ENCODE measurements at regions not wholly inside any gene's neighbourhood (a gene's known extent, or its start where the extent isn't known, plus 50 kb on each side); places are given as distances from the start of the nearest gene placed in this dataset.
A peak's percentile ranks its signal among the peaks of the same experiment; 100 is the strongest.
"Not testable (repeated sequence)": the region's sequence is repeated elsewhere in the genome, so short reads cannot be mapped to it uniquely, and the experiment has no call there.

DNA sequence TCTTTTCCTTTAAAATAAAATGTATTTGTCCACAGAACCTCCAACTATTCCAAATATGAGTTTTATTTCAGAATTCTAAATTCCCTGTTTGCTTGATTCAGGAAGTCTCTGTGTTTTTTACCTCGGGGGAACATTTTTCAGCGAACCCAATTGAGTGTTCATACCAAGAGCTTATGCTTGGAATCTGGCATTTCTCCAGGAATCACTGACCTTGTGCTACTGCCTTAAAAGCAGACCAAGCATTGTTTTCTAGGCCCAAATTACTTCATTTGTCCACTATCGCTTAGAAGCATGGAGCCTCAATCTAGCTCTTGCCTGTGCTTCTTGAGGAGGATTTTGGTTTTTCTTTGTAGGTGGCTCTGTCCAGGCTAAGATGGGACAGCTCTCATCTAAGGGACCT, 59.4 kb downstream of the EBLN1 start:
- no peak for DNase-seq

DNA sequence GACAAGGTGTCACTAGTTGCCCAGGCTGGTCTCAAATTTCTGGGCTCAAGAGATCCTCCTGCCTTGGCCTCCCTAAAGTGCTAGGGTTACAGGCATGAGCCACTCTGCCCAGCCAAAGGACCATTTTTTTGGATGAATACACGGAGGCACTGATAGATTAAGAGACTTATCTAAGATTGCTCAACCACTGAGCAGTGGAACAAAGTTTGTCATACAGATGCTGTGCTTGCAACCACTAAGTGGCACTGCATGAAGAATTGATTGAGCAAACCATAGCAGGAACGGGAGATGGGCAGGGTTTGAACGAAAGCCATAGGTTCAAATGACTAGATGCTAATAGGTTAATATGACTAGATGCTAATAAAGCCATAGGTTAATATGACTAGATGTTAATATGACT, 61.1 kb downstream of the EBLN1 start:
- DNase-seq: no peak

- no peak for DNase-seq
These were observed 65.4 kb downstream of the EBLN1 start for GRCh38 chr10:22152403-22152802.

GRCh38 chr10:22150842-22151241, 67.0 kb downstream of the EBLN1 start:
- no peak for DNase-seq

- no peak for DNase-seq
These were observed 68.9 kb downstream of the EBLN1 start for GRCh38 chr10:22148961-22149360.

- not testable (repeated sequence) for DNase-seq
These were observed 71.9 kb downstream of the EBLN1 start for GRCh38 chr10:22145873-22146272.

GRCh38 chr10:22137542-22137941, 80.3 kb downstream of the EBLN1 start:
- no peak for DNase-seq

- no peak for DNase-seq
These were observed 82.2 kb downstream of the EBLN1 start for GRCh38 chr10:22135591-22135990.

- peak; percentile 81 for DNase-seq
These were observed 83.8 kb downstream of the EBLN1 start for GRCh38 chr10:22133749-22134624.

GRCh38 chr10:22130824-22131223, 87.0 kb downstream of the EBLN1 start:
- not testable (repeated sequence) for DNase-seq

DNA sequence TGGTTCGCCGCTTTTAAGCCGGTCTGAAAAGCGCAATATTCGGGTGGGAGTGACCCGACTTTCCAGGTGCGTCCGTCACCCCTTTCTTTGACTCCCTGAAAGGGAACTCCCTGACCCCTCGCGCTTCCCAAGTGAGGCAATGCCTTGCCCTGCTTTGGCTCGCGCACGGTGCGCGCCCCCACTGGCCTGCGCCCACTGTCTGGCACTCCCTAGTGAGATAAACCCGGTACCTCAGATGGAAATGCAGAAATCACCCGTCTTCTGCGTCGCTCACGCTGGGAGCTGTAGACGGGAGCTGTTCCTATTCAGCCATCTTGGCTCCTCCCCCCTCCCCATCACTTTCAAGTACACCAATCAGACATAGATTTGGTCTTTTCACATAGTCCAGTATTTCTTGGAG, 88.2 kb downstream of the EBLN1 start:
- DNase-seq: not testable (repeated sequence)

GRCh38 chr10:22121181-22121580, 96.6 kb downstream of the EBLN1 start:
- DNase-seq: not testable (repeated sequence)

DNA sequence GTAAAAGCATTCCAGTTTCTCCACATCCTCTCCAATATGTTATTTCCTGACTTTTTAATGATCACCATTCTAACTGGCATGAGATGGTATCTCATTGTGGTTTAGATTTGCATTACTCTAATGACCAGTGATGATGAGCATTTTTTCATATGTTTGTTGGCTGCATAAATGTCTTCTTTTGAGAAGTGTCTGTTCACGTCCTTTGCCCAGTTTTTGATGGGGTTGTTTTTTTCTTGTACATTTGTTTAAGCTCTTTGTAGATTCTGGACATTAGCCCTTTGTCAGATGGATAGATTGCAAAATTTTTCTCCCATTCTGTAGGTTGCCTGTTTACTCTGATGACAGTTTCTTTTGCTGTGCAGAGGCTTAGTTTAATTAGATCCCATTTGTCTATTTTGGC, 97.7 kb downstream of the EBLN1 start:
- DNase-seq: not testable (repeated sequence)

- not testable (repeated sequence) for DNase-seq
These were observed 98.2 kb downstream of the EBLN1 start for GRCh38 chr10:22119575-22119974.

DNA sequence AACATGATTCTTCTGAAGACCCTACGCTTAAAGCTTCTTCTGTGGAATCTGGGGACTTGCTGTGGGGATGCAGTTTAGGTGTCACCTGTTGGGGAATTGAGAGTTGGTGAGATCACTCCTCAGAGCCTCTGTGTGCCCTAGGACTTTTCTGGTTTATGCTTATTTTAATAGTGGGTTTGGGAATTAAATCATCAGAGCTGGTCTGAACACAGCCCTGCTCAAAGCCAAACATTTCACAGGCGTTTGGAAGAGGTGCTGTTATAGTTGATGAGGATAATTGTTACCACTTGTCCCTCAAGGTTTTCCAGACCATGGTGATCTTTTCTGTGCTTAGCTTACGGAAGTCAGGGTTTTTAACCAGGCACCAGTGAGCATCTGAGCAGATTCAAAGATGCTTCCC, 106.1 kb downstream of the EBLN1 start:
- no peak for DNase-seq

- no peak for DNase-seq
These were observed 106.6 kb downstream of the EBLN1 start for GRCh38 chr10:22111260-22111659.

DNA sequence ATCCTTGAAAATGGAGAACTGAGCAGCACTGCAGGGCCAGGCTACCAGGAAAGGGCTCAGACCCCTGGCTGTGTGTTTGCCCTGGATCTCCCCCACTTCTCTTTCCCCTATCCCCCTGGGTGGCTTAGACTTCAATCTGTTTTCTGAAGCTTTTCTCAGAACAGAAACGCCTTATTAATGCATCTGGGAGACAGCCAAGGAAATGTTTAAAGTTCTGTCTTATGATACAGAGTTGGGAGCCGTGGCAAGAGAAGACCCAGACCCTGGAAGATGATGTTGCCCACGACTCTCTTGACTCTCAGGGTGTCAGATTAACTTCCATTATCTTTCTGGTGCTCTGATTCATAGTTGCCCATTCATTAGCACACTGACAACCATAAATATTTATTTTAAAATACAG, 107.1 kb downstream of the EBLN1 start:
- DNase-seq: no peak

DNA sequence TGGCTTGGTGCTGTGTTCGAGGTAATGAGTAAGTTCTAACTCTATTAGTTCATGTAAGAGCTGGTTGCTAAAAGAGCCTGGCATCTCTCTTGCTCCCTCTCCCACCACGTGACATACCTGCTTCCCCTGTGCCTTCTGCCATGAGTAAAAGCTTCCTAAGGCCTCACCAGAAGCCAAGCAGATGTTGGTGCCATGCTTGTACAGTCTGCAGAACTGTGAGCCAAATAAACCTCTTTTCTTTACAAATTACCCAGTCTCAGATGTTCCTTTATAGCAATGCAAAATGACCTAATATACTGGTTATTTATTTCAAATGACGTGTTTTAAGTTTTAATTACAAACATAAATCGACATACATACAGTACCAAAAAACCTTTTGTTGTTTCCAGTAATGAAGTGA, 101.7 kb upstream of the DNAJC1 start:
- no peak for DNase-seq

DNA sequence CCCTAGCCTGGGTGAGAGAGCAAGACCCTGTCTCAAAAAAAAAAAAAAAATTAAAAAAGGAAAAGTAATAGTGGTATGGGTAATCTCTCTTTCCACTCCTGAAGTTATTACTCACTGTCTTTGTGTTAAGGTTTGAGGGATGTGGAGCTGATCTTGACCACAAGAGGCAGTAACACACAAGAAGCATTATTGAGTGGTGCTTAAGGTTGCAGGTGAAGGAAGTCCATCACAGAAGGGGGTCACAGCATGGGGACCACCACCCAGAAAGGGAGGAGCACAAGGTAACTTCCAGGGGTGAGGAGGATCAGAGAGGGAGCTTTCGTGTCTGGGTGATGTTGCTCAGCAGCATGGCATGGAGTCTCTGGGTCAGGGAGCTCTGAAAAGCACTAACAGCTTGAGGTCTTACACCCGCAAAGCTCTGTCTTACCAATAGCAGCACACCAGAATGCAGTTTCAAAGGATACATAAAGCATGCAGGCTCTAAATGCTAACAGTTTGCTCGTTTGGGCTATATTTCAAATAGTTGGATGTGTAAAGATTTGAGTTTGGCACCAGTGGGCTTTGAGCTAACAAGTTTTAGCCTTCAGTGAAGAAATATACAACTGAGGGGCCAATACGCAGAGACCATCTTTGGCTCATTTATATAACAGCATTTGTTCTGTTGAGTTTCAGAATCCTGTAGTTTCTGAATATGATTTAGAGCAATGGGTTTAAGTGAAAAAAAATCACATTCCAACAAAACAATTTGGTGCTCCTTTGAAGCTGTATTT, 100.4 kb upstream of the DNAJC1 start:
- no peak for DNase-seq

DNA sequence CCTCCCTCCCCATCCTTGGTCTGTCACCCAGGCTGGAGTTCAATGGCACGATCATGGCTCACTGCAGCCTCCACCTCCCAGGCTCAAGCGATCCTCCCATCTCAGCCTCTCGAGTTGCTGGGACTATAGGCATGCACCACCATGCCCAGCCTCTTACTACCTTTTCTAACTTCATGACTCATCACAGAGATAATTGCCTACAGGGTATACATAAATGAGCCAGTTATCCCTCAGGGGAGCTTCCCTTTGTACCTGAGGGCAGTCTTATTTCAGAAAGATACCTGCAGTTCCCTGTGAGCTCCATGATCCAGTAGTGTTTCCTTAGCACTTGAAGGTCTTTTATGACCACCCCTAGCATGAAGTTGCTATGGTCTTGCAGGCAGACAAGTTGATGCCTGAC, 94.2 kb upstream of the DNAJC1 start:
- no peak for DNase-seq

GRCh38 chr10:22091260-22091659, 87.7 kb upstream of the DNAJC1 start:
- not testable (repeated sequence) for DNase-seq

DNA sequence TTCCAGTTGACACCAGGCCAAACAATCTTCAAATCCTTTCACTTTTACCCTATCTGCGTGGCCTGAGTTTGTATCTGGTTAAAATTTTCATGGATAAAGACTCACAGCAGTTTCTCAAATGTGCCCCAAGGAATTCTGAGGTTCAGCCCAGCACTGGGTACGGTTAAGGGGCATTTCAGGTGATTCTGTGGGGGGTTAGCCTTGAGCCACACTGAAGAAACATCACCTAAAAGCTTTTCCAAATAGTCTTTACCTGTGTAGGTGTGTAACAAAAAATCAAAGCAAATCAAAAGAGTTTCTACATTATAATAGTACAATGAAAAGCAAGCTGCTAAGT, 83.8 kb upstream of the DNAJC1 start:
- no peak for DNase-seq

- peak; percentile 64 for DNase-seq
These were observed 83.3 kb upstream of the DNAJC1 start for GRCh38 chr10:22086730-22087401.

GRCh38 chr10:22079921-22080320, 76.4 kb upstream of the DNAJC1 start:
- DNase-seq: not testable (repeated sequence)
